Lung (tissue), 11 donors: ENCODE measurements at regions not wholly inside any gene's neighbourhood (a gene's known extent, or its start where the extent isn't known, plus 50 kb on each side); places are given as distances from the start of the nearest gene placed in this dataset.

Source experiments
- ATAC-seq: fragments of 200-7000 bp; cut with Tn5 transposase; one replicate; pipeline ENCODE4 v1.9.1; 2020; ENCODE audit warnings: moderate number of reproducible peaks; ENCODE audit not compliant: insufficient read depth, low FRiP score
- DNase-seq, 3 donors: peaks; one replicate each; pipeline ENCODE4 v3.0.0-alpha.2; 2013 to 2017
- H3K27ac ChIP-seq, 2 donors: one replicate each; pipeline ENCODE4 v1.5.1; 2013; ENCODE audit warnings: mild to moderate bottlenecking in 2 of 2, moderate library complexity in 2 of 2, control low read depth in 1 of 2, inconsistent platforms in 1 of 2, low read depth in 1 of 2, low read length in 1 of 2
- H3K27me3 ChIP-seq, 3 donors: one replicate each; pipeline ENCODE4 v1.5.1; 2013; ENCODE audit warnings: low read length in 2 of 3; ENCODE audit not compliant: control insufficient read depth in 3 of 3, insufficient read depth in 3 of 3
- H3K36me3 ChIP-seq, 4 donors: one replicate each; pipeline ENCODE4 v1.5.1; 2013; ENCODE audit warnings: low read length in 4 of 4, mild to moderate bottlenecking in 1 of 4, moderate library complexity in 1 of 4; ENCODE audit not compliant: control insufficient read depth in 4 of 4, insufficient read depth in 4 of 4
- H3K4me1 ChIP-seq, 5 donors: one replicate each; pipeline ENCODE4 v1.5.1; 2013; ENCODE audit warnings: low read length in 5 of 5, mild to moderate bottlenecking in 2 of 5, moderate library complexity in 1 of 5; ENCODE audit not compliant: control insufficient read depth in 5 of 5, insufficient read depth in 5 of 5
- H3K4me3 ChIP-seq: one replicate; pipeline ENCODE4 v1.5.1; 2013; ENCODE audit warnings: mild to moderate bottlenecking, control low read depth, moderate library complexity
- H3K9ac ChIP-seq, 2 donors: one replicate each; pipeline ENCODE4 v1.5.1; 2013; ENCODE audit warnings: low read length in 2 of 2, control low read depth in 1 of 2; ENCODE audit not compliant: insufficient read depth in 1 of 2
- H3K9me3 ChIP-seq, 4 donors: one replicate each; pipeline ENCODE4 v1.5.1; 2013; ENCODE audit warnings: low read length in 3 of 4, mild to moderate bottlenecking in 1 of 4, moderate library complexity in 1 of 4; ENCODE audit not compliant: control insufficient read depth in 4 of 4, insufficient read depth in 3 of 4
- CTCF ChIP-seq: IDR thresholded peaks from 2 replicates; pipeline ENCODE4 v1.5.1; 2012; ENCODE audit warnings: mild to moderate bottlenecking; ENCODE audit errors: control extremely low read depth, extremely low read depth
- WGBS, 2 donors: extraction: QIAGEN DNeasy Blood & Tissue Kit; methylation state at CpG; one replicate each; pipeline ENCODE4 v1.1.7; 2013; 5-methylcytosine and 5-hydroxymethylcytosine counted together
- donor health status: control.
- donor health status: control.
- donor health status: Bipolar disorder and iron deficiency.
- donor health status: healthy.
- donor health status: DM: yes; HTN: yes; CAD: no.

- H3K27ac ChIP-seq: no peak overlapping the region
- H3K36me3 ChIP-seq: no peaks in the 10 kb centered on the region
- ATAC-seq (no peak), DNase-seq (no peak)
- H3K27me3 ChIP-seq: no peaks in the 10 kb centered on the region
- no peaks in the 10 kb centered on the region for H3K9me3 ChIP-seq
- no peak overlapping the region for H3K9ac ChIP-seq
- no peak for TF ChIP-seq CTCF
- H3K4me1 ChIP-seq: no peaks in the 10 kb centered on the region
- H3K4me3 ChIP-seq: no peak overlapping the region
These were observed 451.5 kb upstream of the SORCS1 start for GRCh38 chr10:107616031-107616430.

GRCh38 chr10:107614939-107615685, 450.6 kb upstream of the SORCS1 start:
- no peaks in the 10 kb centered on the region for H3K9me3 ChIP-seq
- DNase-seq: no peak
- no peaks in the 10 kb centered on the region for H3K36me3 ChIP-seq
- WGBS, 2 donors: 88 to 93% methylated on average over 8 of the region's 8 CpGs
- ATAC-seq: no peak
- TF ChIP-seq CTCF: no peak
- H3K27me3 ChIP-seq: no peaks in the 10 kb centered on the region
- no peak overlapping the region for H3K9ac ChIP-seq
- no peak overlapping the region for H3K27ac ChIP-seq
- H3K4me3 ChIP-seq: no peak overlapping the region
- H3K4me1 ChIP-seq: no peaks in the 10 kb centered on the region

- no peak overlapping the region for H3K9ac ChIP-seq
- H3K36me3 ChIP-seq: no peaks in the 10 kb centered on the region
- DNase-seq: peak in 1 of 3 donors; percentile 2
- H3K27ac ChIP-seq: no peak overlapping the region
- no peaks in the 10 kb centered on the region for H3K9me3 ChIP-seq
- H3K4me3 ChIP-seq: no peak overlapping the region
- no peaks in the 10 kb centered on the region for H3K27me3 ChIP-seq
- TF ChIP-seq CTCF: no peak
- no peaks in the 10 kb centered on the region for H3K4me1 ChIP-seq
- ATAC-seq: no peak
These were observed 446.6 kb upstream of the SORCS1 start for GRCh38 chr10:107611115-107611514.

GRCh38 chr10:107589081-107589480, 424.6 kb upstream of the SORCS1 start:
- H3K4me3 ChIP-seq: no peak overlapping the region
- no peaks in the 10 kb centered on the region for H3K4me1 ChIP-seq
- DNase-seq (no peak), ATAC-seq (no peak)
- WGBS, 2 donors: 93% methylated on average over 3 of the region's 3 CpGs
- no peaks in the 10 kb centered on the region for H3K36me3 ChIP-seq
- TF ChIP-seq CTCF: no peak
- H3K27ac ChIP-seq: no peak overlapping the region
- H3K9me3 ChIP-seq: peaks cover 0 to 8% (median 1%) of the 10 kb centered on the region in 4 donors
- no peak overlapping the region for H3K9ac ChIP-seq
- no peaks in the 10 kb centered on the region for H3K27me3 ChIP-seq
